Gastrocnemius medialis (tissue), 4 donors: ENCODE measurements at regions not wholly inside any gene's neighbourhood (a gene's known extent, or its start where the extent isn't known, plus 50 kb on each side); places are given as distances from the start of the nearest gene placed in this dataset.

Source experiments
- POLR2A ChIP-seq, 2 donors: fragments of 450-650 bp; IDR thresholded peaks; one replicate each; pipeline ENCODE4 v1.6.1; 2017; ENCODE audit warnings: antibody characterized with exemption in 2 of 2, mild to moderate bottlenecking in 2 of 2, moderate library complexity in 2 of 2
- TF ChIP-seq, protein P1 (sequence below), 5 experiments: fragments of 450-650 bp in 3 of 5; fragments of 200-600 bp in 2 of 5; sonication (generic) in 2 of 5; IDR thresholded peaks in 4 of 5; conservative IDR thresholded peaks in 1 of 5; 1 replicate in 4 of 5; 2 replicates in 1 of 5; pipeline ENCODE4 v1.5.1; 2016 to 2019; ENCODE audit warnings: antibody characterized with exemption in 5 of 5, mild to moderate bottlenecking in 3 of 5, moderate library complexity in 3 of 5

- TF ChIP-seq, protein P1, sequence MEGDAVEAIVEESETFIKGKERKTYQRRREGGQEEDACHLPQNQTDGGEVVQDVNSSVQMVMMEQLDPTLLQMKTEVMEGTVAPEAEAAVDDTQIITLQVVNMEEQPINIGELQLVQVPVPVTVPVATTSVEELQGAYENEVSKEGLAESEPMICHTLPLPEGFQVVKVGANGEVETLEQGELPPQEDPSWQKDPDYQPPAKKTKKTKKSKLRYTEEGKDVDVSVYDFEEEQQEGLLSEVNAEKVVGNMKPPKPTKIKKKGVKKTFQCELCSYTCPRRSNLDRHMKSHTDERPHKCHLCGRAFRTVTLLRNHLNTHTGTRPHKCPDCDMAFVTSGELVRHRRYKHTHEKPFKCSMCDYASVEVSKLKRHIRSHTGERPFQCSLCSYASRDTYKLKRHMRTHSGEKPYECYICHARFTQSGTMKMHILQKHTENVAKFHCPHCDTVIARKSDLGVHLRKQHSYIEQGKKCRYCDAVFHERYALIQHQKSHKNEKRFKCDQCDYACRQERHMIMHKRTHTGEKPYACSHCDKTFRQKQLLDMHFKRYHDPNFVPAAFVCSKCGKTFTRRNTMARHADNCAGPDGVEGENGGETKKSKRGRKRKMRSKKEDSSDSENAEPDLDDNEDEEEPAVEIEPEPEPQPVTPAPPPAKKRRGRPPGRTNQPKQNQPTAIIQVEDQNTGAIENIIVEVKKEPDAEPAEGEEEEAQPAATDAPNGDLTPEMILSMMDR (IDR thresholded peaks at IDR 0.05 in 4 of 5, conservative IDR thresholded peaks at IDR 0.05 in 1 of 5): no peak
- TF ChIP-seq POLR2A (IDR thresholded peaks at IDR 0.05): no peak
Observed at GRCh38 chr6:150670311-150670710, 70.6 kb downstream of the PLEKHG1 start.
